Stimulated activated CD4-positive, alpha-beta T cell treated with anti-CD3 and anti-CD28 coated beads, Interleukin-1b, Interleukin-23, amount 100 ng/mL, for 4 hours (primary cell): ENCODE measurements at regions not wholly inside any gene's neighbourhood (a gene's known extent, or its start where the extent isn't known, plus 50 kb on each side); places are given as distances from the start of the nearest gene placed in this dataset.

ENCODE experiments used
- DNase-seq, 2 donors: peaks; one replicate each; pipeline ENCODE4 v3.0.0-alpha.2; 2020; ENCODE audit warnings: low read depth in 2 of 2

DNA sequence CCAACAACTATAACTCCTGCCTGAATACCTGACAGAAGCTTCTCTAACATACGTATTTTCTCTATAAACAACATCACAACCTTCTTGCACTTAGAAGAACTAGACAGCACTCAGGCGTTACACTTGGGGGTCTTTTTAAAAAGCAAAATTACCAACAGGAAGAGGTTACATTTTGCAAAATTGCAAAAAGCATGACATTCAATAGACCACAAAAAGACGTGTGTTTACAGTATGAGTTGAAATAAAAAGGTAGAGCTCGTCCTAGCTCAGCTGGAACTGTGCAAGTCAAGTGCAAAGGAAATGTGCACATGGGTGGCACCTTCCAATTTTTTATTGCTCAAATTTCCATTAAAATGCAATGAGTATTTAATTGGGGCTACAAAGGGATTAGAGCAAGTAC is 375.2 kb upstream of the HSFY2 start:
- DNase-seq = no peak

DNA sequence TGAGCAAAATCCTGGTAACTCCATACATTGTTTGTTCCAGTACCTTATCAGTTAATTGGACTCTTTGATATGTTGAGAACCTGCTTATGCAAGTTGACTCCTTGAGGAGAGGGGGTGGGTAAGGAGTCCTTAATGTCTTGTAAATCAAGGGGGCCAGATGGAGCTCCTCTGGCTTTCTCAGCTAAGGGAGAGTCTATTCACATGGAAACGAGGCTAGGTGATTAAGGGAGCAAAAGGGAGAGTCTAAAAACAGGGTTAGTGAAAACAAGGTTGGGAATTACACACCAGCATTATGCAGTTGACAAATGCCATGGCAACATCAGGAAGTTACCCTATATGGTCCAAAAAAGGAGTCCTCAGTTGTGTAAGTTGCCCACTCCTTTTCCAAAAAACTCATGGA is 372.8 kb upstream of the HSFY2 start:
- DNase-seq = no peak

DNA sequence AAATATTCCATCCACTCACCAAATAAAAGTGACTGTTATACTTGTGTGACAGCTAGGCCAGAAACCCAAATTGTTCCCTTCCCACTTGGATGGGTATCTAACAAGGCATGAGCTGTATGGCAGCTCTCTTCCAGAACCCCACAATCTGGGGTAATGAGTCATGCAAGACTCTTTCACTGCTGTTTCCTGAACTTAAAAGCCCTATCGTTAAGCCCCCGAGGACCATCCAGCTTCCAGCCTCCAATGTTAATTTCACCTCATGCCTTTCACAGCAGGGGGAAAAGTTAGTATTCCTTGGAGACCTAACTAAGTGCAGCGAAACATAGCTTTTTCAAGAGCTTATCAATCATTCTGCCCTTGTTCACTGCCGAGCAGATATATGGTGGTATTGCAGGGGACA is 368.6 kb upstream of the HSFY2 start:
- no peak for DNase-seq

DNA sequence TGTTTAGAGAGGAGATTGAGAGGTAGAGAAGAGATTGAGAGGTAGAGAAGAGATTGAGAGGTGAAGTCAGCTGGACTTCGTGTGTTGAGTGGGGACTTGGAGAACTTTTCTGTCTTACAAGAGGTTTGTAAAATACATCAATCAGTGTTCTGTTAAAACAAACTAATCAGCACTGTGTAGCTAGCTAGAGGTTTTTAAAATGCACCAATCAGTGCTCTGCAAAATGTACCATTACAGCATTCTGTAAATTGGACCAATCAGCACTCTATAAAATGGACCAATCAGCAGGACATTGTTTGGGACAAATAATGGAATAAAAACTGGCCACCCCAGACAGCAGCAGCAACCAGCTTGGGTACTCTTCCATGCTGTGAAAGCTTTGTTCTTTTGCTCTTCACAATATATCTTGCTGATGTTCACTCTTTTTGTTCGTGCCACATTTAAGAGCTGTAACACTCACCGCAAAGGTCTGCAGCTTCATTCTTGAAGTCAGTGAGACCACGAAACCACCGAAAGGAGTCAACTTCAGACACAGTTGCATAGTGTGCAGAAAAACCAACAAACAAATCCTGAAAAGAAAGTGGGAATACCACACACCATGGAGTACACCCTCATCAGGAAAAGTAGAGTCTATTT is 366.9 kb upstream of the HSFY2 start:
- DNase-seq = no peak

DNA sequence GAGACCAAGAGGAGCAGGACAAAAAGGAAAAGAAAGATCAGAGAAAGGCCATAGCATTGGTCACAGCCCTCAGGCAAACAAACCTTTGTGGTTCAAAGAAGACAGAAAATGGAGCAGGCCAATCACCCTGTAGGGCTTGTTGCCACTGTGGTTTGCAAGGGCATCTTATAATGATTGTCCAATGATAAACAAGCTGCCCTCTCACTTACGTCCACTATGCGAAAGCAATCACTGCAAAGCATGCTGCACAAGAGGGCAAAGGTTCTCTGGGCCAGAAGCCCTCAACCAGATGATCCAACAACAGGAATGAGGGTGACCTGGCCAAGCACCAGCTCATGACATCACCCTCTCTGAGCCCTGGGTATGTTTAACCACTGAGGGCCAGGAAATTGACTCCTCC is 360.9 kb upstream of the HSFY2 start:
- no peak for DNase-seq

DNA sequence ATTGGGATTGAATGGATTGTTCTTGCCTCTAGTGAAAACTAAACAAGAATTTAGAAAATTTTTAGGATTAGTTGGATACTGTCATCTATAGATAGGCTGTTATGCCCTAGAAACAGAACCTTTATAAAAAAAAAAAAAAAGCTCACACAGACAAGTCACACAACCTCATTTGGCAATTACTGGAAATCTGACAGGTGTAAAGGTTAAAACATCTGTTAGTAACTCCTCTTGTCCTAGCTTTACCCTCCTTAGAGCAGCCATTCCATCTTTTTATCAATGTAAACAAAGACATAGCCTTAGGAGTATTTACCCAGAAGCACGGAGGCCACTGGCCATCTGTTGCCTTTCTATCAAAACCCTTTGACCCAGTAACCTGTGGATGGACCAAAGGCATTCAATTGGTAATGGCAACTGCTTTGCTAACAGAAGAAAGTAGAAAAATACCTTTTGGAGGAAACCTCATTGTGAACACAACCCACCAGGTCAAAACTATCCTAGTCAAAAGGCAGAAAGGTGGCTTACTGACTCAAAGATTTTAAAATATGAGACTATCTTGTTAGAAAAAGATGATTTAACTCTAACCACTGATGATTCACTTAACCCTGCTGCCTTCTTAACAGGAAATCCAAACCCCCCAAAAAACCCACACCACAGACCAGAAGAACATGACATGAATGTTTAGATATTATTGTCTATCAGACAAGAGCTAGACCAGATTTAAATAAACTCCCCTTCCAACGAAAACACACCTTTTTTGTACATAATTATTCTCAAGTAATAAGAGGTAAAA is 357.2 kb upstream of the HSFY2 start:
- no peak for DNase-seq

DNA sequence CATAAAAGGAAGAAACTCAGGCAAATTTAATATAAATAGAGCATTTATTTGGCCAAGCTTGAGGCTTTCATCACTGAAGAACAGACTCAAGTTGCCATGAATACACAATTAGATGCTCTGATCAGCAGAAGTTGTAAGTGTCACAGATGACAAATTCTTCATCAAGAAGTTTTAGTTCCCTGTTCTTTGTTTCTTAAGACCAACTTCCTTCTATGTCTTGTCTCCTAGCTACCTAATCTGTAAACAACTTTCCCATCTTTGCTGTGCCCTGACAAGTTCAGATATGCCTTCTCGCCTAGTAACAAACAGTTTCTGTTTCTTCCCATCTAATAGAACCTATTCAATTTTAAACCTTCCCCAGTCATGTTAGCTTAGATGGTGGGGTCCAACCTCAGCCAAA is 353.4 kb upstream of the HSFY2 start:
- no peak for DNase-seq

DNA sequence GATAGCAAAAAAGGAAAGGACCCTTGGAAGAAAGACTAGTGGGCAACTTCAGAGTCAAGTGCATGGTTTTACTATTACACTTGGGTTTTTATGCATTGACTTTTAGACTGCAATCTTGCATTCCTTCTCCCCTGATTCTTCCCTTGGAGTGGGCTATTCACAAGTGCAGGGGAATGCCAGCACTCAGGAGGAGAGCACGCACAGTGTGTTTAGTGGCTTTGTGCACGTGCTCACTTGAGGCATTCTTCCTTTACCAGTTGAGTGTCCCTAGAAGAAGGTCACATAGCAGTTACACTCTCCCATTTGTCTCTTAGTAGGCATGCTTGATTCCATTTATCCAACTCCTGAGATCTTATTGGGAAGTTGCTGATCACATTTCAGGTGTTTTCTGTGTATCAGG is 351.1 kb upstream of the HSFY2 start:
- DNase-seq = no peak

DNA sequence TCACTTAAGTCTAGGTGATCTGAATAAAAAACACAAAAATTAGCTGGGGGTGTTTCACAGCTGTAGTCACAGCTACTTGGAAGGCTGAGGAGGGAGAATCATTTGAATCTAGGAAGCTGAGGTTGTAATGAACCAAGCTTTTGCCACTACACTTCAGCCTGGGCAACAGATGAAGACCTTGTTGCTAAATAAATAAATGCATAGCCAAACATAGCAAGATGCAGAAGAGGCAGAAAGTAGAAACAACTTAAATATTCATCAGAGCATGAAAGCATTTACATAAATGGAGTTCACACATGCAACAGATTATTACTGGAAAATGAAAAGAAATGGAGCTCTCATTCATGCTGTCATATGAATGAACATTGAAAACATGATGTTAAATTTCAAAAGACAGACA is 348.9 kb upstream of the HSFY2 start:
- DNase-seq = no peak

DNA sequence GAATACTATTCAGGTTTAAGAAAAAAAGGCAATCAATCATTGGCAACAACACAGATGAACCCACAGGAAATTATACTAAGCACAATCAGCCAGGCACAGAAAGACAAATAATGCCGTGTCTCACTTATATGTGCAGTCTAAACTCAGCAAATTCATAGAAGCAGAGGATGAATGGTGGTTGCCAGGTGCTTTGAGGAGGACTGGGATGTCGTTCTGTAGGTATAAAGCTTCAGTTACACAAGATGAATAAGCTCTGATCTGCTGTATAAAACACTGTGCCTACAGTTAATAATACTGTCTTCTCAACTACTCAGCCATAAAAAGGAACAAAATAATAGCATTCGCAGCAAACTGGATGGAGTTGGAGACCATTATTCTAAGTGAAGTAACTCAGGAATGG is 324.8 kb upstream of the HSFY2 start:
- no peak for DNase-seq

DNA sequence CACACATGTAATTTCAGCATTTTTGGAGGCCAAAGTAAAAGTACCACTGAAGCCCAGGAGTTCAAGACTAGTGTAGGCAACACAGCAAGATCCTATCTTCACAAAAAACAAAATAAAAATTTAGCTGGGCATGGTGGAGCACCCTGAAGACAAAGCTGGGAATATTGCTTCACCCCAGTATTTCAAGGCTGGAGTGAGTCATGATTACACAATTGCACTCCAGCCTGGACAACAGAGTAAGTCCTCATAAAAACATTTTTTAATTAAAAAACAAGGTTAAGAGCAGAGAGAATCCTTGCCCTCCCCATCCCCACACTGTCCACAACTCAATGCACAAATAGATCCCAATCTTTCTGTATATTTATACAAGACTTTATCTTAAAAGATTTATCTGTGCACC is 321.9 kb upstream of the HSFY2 start:
- DNase-seq = no peak

DNA sequence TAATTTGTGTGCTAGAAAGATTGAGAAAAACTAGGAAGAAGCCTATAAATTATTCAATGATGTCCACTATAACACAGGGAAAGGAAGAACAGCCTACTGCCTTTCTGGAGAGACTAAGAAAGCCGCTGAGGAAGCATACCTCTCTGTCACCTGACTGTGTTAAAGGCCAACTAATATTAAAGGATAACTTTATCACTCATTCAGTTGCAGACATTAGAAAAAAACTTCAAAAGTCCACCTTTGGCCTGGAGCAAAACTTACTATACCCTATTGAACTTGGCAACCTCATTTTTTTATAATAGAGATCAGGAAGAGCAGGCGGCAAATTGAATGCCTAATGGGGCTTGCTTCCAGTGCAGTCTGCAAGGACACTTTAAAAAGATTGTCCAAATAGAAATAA is 309.5 kb upstream of the HSFY2 start:
- no peak for DNase-seq

DNA sequence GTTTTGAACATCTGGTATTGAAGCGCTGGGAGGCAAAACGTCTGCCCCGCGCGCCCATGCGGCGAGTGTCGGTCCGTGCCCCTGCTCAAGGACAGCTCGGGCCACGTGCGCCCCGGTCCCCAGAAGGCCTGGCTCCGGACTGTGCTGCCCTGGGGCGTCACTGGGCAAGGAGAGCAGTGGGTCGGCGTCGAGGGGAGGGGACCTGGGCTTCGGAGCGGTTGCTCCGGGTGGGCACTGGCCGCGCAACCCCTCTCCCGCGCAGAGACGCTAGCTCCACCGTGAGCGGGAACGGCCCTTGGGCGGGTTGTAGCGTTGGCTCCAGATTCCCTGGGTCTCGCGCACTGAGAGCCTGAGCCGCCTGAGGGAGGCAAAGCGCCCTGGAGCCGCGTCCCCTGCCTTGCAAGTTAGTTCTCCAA is 304.2 kb upstream of the HSFY2 start:
- peak in 1 of 2 donors; percentile 2 for DNase-seq

DNA sequence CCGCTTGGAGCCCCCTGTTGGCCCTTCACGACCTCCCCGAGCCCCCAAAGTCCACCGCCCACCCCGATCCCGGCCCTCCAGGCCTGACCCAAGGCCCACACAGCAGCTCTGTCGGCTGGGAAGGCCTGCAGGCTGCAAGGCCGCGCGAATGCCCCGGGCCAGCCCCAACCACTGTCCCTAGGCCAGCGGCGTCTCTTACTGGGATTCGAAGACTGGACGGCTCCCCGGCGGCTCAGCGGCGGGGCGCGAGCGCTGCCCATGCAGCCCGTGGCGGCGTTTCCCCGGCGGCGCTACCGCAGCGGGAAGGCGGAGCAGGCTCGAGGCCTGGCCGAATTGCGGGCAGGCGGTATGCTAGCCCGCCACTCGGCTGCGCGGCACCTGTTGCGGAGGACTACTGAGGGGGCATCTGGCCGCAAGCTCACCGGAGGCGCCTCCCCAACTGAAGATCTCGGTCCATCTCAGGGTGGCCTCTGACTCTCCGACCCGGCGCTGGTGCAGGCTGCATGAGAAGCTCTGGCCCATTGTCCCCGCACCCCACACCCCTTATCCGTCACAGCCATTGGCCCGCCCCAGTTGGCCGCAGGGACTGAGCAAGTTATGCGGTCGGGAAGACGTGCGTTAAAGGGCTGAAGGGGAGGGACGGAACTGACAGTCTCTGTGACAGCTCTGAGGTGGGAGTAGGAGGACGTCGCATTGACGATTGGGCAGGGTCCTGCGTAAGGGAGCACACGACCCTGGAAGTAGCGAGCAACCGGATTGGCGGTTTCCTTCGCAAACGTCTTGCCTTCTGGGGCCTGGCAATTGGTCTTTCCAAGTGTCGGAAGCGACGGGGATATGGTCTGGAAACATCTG is 303.5 kb upstream of the HSFY2 start:
- peak in 1 of 2 donors; percentile 14 for DNase-seq

DNA sequence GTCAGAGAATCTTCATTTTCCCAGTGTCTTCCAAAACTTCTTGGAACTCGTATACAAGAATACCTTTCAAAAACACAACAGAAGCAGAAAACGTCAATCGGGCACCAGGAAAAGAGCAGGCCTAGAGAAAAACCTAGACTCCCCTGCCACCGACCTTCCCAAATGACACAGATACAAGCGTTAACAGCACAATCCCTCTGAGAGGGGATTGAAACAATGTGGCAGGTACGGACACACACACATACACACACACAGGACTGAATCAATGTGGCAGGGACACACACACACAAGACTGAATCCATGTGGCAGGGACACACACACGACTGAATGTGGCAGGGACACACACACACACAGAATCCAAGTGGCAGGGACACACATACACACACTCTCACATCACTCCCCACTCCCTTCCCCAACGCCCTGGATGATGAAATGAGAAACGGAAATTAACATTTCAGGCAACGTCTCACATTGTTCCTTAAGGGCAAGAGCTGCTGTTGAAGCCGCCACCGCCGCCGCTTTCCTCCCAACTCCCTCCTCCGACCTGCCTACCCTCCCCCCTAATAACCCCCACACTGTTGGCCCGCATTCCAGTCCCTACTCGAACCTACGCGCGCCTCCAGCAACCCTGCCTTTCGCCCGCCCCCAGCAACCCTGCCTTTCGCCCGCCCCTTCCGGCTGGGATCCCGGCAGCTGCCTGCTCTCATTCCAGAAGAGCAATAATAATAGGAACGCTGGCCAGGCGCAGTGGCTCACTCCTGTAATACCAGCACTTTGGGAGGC is 302.1 kb upstream of the HSFY2 start:
- DNase-seq = peak in 1 of 2 donors; percentile 28

DNA sequence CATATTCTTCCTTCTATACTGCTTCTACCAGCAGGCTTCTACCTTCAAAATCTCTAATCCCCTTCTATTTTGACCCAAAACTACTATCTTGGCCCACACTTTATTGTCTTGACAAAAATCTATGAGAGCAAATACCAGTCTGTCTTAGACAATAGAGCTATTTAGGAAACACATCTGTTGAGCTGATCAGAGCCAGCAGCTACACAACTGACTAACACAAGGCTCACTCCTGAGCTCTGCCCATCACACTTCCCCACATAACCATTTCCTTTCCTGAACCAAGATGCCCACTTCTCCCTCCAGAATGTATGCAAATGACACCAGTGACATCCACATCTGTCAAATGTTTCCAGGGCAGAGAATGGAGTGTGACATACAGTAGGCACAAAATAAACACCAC is 293.9 kb upstream of the HSFY2 start:
- no peak for DNase-seq

DNA sequence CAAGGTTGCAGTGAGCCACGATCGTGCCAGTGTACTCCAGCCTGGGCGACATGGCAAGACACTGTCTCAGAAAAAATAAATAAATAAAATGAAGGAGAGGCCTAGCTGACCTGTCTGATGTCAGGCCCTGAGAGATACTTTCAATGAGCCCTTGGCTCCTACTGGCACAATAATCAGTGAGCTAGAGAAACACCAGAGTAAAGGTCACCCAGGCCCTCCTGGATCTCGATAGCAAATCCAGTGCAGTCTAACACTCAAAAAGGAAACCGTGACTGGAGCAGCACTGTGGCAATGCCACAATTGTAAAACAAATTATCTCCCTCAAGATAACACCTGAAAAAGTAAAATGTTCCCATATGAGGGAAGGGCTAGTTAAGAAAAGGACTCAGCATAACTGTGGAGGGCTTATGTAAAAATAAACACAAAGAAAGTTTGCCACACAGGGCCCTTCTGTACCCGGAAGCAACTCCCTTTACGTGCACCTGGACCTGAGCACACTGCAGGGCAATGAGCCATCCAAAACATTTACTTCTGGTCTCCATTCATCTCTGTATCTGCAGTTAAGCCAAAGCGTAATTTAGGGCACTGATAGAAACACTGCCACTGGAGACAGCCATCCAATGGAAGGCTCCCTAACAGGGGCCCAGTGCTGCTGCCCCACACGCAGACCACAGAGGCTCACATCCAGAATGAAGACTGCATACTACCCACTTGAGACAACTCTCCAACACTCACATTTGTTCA is 293.1 kb upstream of the HSFY2 start:
- DNase-seq = no peak

DNA sequence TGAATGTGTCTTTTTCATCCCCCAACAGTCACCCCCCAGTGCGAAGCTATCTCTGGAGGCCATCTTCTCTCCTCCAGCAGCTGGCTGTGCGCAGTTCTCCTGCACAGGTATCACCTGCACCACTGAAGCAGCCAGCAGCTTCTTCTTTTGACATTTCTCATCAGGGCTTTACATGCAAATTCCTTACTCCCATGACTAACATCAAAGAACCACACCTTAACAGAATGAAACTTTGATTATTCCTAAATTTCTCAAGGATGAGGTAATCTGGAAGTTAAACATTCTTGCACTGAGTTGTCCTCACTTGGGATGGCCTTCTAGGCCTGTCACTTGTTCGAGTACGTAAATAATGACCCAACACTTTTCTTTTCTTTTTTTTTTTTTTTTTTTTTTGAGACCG is 291.6 kb upstream of the HSFY2 start:
- DNase-seq = no peak

DNA sequence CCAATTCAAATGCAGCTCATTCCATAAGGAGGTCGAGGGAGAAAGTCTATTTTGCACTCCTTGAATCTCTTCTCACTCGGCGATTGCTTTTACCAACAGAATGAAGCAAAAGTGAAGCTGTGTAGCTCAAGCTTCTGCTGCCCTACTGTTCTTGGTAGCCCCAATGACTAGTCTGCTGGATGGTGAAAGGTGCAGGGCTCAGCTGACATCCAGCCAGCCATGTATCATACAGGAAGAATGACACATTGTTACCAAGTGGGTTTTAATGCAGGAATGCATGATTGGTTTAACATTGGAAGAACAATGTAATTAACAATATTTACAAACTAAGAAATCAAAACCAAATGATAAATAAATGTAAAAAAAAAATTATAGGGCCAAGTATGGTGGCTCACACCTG is 286.2 kb upstream of the HSFY2 start:
- no peak for DNase-seq

DNA sequence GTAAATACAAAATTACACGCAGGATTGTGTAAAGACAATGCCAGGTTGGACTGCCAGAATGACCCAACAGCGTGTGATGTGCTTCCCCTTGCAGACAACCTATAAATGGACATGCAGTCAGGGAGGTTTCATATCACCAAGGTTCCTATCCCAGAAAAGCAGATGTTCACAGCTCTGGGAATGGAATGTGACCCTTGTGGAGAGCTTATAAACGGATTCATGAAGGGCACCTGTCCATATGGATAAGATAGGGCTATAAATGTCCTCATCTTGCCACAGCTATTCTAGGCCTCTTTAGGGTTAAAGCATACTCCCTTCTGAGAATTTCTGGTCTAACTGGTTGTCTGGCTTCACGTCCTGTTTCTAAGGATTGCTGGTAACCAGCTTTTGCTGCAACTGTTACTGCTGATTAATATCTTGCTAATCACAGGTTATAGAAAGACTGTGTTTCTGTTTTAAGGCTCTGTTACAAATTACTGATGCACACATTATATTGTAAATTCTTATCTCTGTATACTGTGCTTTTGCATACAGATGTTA is 285.4 kb upstream of the HSFY2 start:
- DNase-seq = no peak

DNA sequence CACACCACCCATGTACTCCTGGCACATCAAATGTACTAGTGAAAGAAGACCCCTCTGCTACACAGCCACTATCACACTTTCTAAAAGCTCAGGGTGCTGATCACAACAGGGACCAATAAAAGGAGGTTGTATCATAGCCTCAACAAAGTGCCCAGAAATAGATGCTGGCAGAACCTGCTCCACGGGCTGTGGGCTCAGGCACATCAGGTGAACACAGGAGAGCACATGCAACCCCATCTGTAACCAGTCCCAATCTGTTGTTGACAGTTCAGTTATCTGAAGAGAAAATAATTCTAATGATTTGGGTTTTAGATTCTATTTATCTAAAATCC is 282.6 kb upstream of the HSFY2 start:
- DNase-seq = no peak
